Epidermal melanocyte (primary cell): ENCODE measurements at regions not wholly inside any gene's neighbourhood (a gene's known extent, or its start where the extent isn't known, plus 50 kb on each side); places are given as distances from the start of the nearest gene placed in this dataset.

ENCODE experiments used
- DNase-seq: peaks from one replicate; pipeline ENCODE4 v3.0.0; 2011; ENCODE audit warnings: low spot score; ENCODE audit not compliant: insufficient read length

- DNase-seq: no peak
These were observed 57.8 kb upstream of the HCCS start for GRCh38 chrX:11053351-11053750.

GRCh38 chrX:11056322-11057176 lies 54.6 kb upstream of the HCCS start:
- DNase-seq: no peak

- DNase-seq: no peak
These were observed 51.2 kb upstream of the HCCS start for GRCh38 chrX:11059933-11060332.
